WERI-Rb-1 (cell line): ENCODE measurements at regions not wholly inside any gene's neighbourhood (a gene's known extent, or its start where the extent isn't known, plus 50 kb on each side); places are given as distances from the start of the nearest gene placed in this dataset.

ENCODE experiments used
- DNase-seq: peaks from one replicate; pipeline ENCODE4 v3.0.0-alpha.2; 2020
- H3K27ac ChIP-seq: fragments of 250-450 bp; sonication (Bioruptor Pico); 2 replicates; pipeline ENCODE4 v1.5.1; 2020; ENCODE audit warnings: mild to moderate bottlenecking, moderate library complexity
- H3K27me3 ChIP-seq: fragments of 250-450 bp; sonication (Bioruptor Pico); 2 replicates; pipeline ENCODE4 v1.5.1; 2021; ENCODE audit warnings: mild to moderate bottlenecking, low read depth, moderate library complexity; ENCODE audit not compliant: insufficient read depth, severe bottlenecking
- H3K36me3 ChIP-seq: fragments of 250-450 bp; sonication (Bioruptor Pico); 2 replicates; pipeline ENCODE4 v1.5.1; 2020; ENCODE audit warnings: mild to moderate bottlenecking, moderate library complexity
- H3K4me3 ChIP-seq: 2 replicates; pipeline ENCODE4 v1.5.1; 2011; ENCODE audit warnings: low read depth, mild to moderate bottlenecking, control low read depth, low read length
- H3K9me3 ChIP-seq: fragments of 250-450 bp; sonication (Bioruptor Pico); 2 replicates; pipeline ENCODE4 v1.5.1; 2021; ENCODE audit warnings: mild to moderate bottlenecking, moderate library complexity; ENCODE audit not compliant: severe bottlenecking
- TF ChIP-seq, protein P1 (sequence below): IDR thresholded peaks from 2 replicates; pipeline ENCODE4 v1.5.1; 2011; ENCODE audit warnings: low read depth, mild to moderate bottlenecking, control low read depth, inconsistent platforms, low read length

- Histone ChIP-seq H3K36me3 (no peaks in the 10 kb centered on the region), H3K9me3 (peaks cover 5% of the 10 kb centered on the region), H3K4me3 (no peak overlapping the region), H3K27ac (no peak overlapping the region), H3K27me3 (no peaks in the 10 kb centered on the region)
- DNase-seq: peak; percentile 24
- TF ChIP-seq, protein P1, sequence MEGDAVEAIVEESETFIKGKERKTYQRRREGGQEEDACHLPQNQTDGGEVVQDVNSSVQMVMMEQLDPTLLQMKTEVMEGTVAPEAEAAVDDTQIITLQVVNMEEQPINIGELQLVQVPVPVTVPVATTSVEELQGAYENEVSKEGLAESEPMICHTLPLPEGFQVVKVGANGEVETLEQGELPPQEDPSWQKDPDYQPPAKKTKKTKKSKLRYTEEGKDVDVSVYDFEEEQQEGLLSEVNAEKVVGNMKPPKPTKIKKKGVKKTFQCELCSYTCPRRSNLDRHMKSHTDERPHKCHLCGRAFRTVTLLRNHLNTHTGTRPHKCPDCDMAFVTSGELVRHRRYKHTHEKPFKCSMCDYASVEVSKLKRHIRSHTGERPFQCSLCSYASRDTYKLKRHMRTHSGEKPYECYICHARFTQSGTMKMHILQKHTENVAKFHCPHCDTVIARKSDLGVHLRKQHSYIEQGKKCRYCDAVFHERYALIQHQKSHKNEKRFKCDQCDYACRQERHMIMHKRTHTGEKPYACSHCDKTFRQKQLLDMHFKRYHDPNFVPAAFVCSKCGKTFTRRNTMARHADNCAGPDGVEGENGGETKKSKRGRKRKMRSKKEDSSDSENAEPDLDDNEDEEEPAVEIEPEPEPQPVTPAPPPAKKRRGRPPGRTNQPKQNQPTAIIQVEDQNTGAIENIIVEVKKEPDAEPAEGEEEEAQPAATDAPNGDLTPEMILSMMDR: peak; percentile 46
Measured at GRCh38 chr15:81939604-81940440, 106.0 kb downstream of the MEX3B start.

DNA sequence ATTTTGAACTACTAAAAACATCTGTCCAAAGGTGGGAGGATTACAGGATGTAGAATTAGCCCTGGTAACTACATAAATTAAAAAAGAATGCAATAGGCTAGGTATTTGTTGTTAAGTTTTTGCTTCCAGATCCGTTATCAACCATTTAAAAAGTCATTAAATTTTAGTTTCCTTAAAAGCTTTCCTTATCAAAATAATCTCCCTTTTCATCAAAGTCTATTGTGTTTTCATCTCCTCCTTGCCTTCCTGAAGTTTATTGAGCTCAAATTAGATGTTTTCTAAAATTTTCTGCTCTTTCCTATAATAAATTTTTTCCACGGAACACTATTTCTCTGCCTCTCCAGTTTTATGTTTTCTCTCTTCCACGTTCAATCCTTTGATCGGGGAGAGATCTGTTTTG is 108.6 kb downstream of the MEX3B start:
- TF ChIP-seq, protein P1: no peak
- Histone ChIP-seq H3K36me3 (no peaks in the 10 kb centered on the region), H3K9me3 (peaks cover 5% of the 10 kb centered on the region), H3K27ac (no peak overlapping the region), H3K4me3 (no peak overlapping the region), H3K27me3 (no peaks in the 10 kb centered on the region)
- no peak for DNase-seq

GRCh38 chr15:81930582-81931369 is 115.0 kb downstream of the MEX3B start:
- Histone ChIP-seq H3K27ac (no peak overlapping the region), H3K9me3 (no peaks in the 10 kb centered on the region), H3K4me3 (no peak overlapping the region), H3K36me3 (no peaks in the 10 kb centered on the region), H3K27me3 (no peaks in the 10 kb centered on the region)
- DNase-seq: no peak
- TF ChIP-seq, protein P1: no peak

- no peak for DNase-seq
- no peaks in the 10 kb centered on the region for H3K9me3 ChIP-seq
- no peak overlapping the region for H3K27ac ChIP-seq
- no peak overlapping the region for H3K4me3 ChIP-seq
- no peaks in the 10 kb centered on the region for H3K27me3 ChIP-seq
- TF ChIP-seq, protein P1: no peak
- no peaks in the 10 kb centered on the region for H3K36me3 ChIP-seq
Measured at GRCh38 chr15:81929557-81929956, 116.3 kb downstream of the MEX3B start.

- TF ChIP-seq, protein P1: no peak
- Histone ChIP-seq H3K4me3 (no peak overlapping the region), H3K27ac (no peak overlapping the region), H3K27me3 (no peaks in the 10 kb centered on the region), H3K36me3 (no peaks in the 10 kb centered on the region), H3K9me3 (no peaks in the 10 kb centered on the region)
- no peak for DNase-seq
Measured at GRCh38 chr15:81926981-81927380, 118.8 kb downstream of the MEX3B start.
